ENCODE measurements at regions not wholly inside any gene's neighbourhood (a gene's known extent, or its start where the extent isn't known, plus 50 kb on each side); places are given as distances from the start of the nearest gene placed in this dataset.

GRCh38 chr5:71932131-71932654 is 175.1 kb upstream of the MAP1B start:
- TF ChIP-seq SIN3A (IDR thresholded peaks at IDR 0.05; ENCODE audit: borderline replicate concordance, insufficient read depth, low read length) (no peak; the same call in 1 of the 2 replicates), POLR2AphosphoS5 (IDR thresholded peaks at IDR 0.05; ENCODE audit: low read depth, low read length) (no peak), TAF1 (IDR thresholded peaks at IDR 0.05; ENCODE audit: borderline replicate concordance, insufficient read depth, low read length) (no peak)

All from PFSK-1 (cell line).